GM10248 (cell line): ENCODE measurements at regions not wholly inside any gene's neighbourhood (a gene's known extent, or its start where the extent isn't known, plus 50 kb on each side); places are given as distances from the start of the nearest gene placed in this dataset.
"Not testable (repeated sequence)": the region's sequence is repeated elsewhere in the genome, so short reads cannot be mapped to it uniquely, and the experiment has no call there.

Source experiments
- CTCF ChIA-PET: fragments of 300-600 bp; sonication (Branson Sonifier 250); formaldehyde crosslinking; extraction: SDS; loops from one replicate; lab custom pipeline; 2021; ENCODE audit warnings: antibody characterized with exemption; lab: Yijun Ruan, JAX
- POLR2A ChIA-PET: fragments of 350-650 bp; sonication (Branson Sonifier 250); formaldehyde crosslinking; extraction: SDS; loops from one replicate; lab custom pipeline; 2020; ENCODE audit warnings: antibody characterized with exemption; lab: Yijun Ruan, JAX
- DNase-seq: peaks from one replicate; pipeline ENCODE4 v3.0.0; 2012; ENCODE audit errors: extremely low spot score

DNA sequence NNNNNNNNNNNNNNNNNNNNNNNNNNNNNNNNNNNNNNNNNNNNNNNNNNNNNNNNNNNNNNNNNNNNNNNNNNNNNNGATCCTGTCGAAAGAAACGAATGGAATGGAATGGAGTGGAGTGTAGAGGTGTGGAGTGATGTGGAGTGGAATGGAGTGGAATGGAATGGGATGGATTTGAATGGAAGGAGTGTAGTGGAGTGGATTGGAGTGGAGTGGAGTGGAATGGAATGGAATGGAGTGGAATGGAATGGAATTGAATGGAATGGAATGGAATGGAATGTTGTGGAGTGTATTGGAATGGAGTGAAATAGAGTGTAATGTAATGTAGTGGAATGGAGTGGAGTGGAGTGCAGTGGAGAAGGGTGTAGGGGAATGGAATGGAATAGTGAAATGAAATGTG, 1275.4 kb upstream of the TPTE start:
- DNase-seq, POLR2A ChIA-PET: not testable (repeated sequence)
- CTCF ChIA-PET: interaction anchor here (1.3 kb wide), 1 partner anchor 10 kb away, joined by 6 read pairs; no protein-coding TSS in a partner anchor

- POLR2A ChIA-PET, DNase-seq: not testable (repeated sequence)
- CTCF ChIA-PET: interaction anchor here (1.0 to 1.3 kb wide), 2 partner anchors 10 to 14 kb away, joined by 3 to 6 read pairs; no protein-coding TSS in a partner anchor
These were observed 1274.7 kb upstream of the TPTE start for GRCh38 chr21:9246481-9247289.

DNA sequence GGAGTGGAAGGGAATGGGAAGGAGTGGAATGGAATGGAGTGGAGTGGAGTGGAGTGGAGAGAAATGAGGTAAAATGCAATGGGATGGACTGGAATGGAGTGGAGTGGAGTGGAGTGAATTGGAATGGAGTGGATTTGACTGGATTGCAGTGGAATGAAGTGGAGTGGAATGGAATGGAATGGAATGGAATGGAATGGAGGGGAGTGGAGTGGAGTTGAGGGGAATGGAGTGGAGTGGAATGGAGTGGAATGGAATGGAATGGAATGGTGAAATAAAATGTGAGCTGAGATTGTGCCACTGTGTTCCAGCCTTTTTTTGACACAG, 1274.1 kb upstream of the TPTE start:
- POLR2A ChIA-PET, DNase-seq: not testable (repeated sequence)
- CTCF ChIA-PET: interaction anchor here (1.0 to 1.3 kb wide), 2 partner anchors 9 to 13 kb away, joined by 3 to 6 read pairs; no protein-coding TSS in a partner anchor

- CTCF ChIA-PET: interaction anchor here (1.0 to 1.3 kb wide), 2 partner anchors 9 to 12 kb away, joined by 3 to 6 read pairs; no protein-coding TSS in a partner anchor
- POLR2A ChIA-PET, DNase-seq: not testable (repeated sequence)
These were observed 1273.6 kb upstream of the TPTE start for GRCh38 chr21:9247616-9248317.
